GM12873 (cell line): ENCODE measurements at regions not wholly inside any gene's neighbourhood (a gene's known extent, or its start where the extent isn't known, plus 50 kb on each side); places are given as distances from the start of the nearest gene placed in this dataset.

Experiments
- CTCF ChIP-seq: IDR thresholded peaks from 2 replicates; pipeline ENCODE4 v1.5.1; 2012; ENCODE audit warnings: low read depth, mild to moderate bottlenecking, moderate library complexity, low read length, control low read depth; ENCODE audit not compliant: insufficient read depth; ENCODE audit errors: missing control alignments

GRCh38 chr6:144718431-144718830 lies 433.3 kb downstream of the UTRN start:
- no peak for TF ChIP-seq CTCF

- TF ChIP-seq CTCF: no peak
Observed at GRCh38 chr6:144721232-144721631, 436.1 kb downstream of the UTRN start.

- no peak for TF ChIP-seq CTCF
Observed at GRCh38 chr6:144722154-144722737, 437.1 kb downstream of the UTRN start.

- TF ChIP-seq CTCF: no peak
Observed at GRCh38 chr6:144722925-144723324, 437.8 kb downstream of the UTRN start.

GRCh38 chr6:144723431-144723830 lies 438.3 kb downstream of the UTRN start:
- TF ChIP-seq CTCF: no peak

GRCh38 chr6:144724818-144725217 lies 439.7 kb downstream of the UTRN start:
- TF ChIP-seq CTCF: no peak

- no peak for TF ChIP-seq CTCF
Observed at GRCh38 chr6:144725736-144726522, 440.8 kb downstream of the UTRN start.
